KMS-11 (cell line): ENCODE measurements at regions not wholly inside any gene's neighbourhood (a gene's known extent, or its start where the extent isn't known, plus 50 kb on each side); places are given as distances from the start of the nearest gene placed in this dataset.
"Not testable (repeated sequence)": the region's sequence is repeated elsewhere in the genome, so short reads cannot be mapped to it uniquely, and the experiment has no call there.

ENCODE experiments used
- H2AFZ ChIP-seq: fragments of 200-600 bp; sonication (generic); 2 replicates; pipeline ENCODE4 v1.6.1; 2016; ENCODE audit warnings: antibody characterized with exemption, mixed run types, low read depth
- H3K27ac ChIP-seq: fragments of 200-600 bp; sonication (generic); 2 replicates; pipeline ENCODE4 v1.6.1; 2016; ENCODE audit warnings: mild to moderate bottlenecking, mixed run types
- H3K27me3 ChIP-seq: fragments of 200-600 bp; sonication (generic); 2 replicates; pipeline ENCODE4 v1.6.1; 2017; ENCODE audit warnings: mild to moderate bottlenecking, low read depth, mixed run types, moderate library complexity; ENCODE audit not compliant: insufficient read depth
- H3K36me3 ChIP-seq: fragments of 200-600 bp; sonication (generic); 2 replicates; pipeline ENCODE4 v1.6.1; 2017; ENCODE audit warnings: mild to moderate bottlenecking, mixed run types; ENCODE audit not compliant: insufficient read depth
- H3K4me1 ChIP-seq: fragments of 200-600 bp; sonication (generic); 2 replicates; pipeline ENCODE4 v1.6.1; 2016; ENCODE audit warnings: mild to moderate bottlenecking, low read depth, mixed run types; ENCODE audit not compliant: poor library complexity, severe bottlenecking
- H3K4me2 ChIP-seq: fragments of 200-600 bp; sonication (generic); 2 replicates; pipeline ENCODE4 v1.7.0; 2016; ENCODE audit warnings: mild to moderate bottlenecking, mixed run types
- H3K4me3 ChIP-seq: fragments of 200-600 bp; sonication (generic); IDR thresholded peaks from 2 replicates; pipeline ENCODE4 v1.6.1; 2017; ENCODE audit warnings: low read depth, low read length, mixed read lengths; ENCODE audit not compliant: insufficient read depth
- H3K79me2 ChIP-seq: fragments of 200-600 bp; sonication (generic); 2 replicates; pipeline ENCODE4 v1.6.1; 2016; ENCODE audit warnings: low read depth, mixed run types; ENCODE audit not compliant: insufficient read depth
- H3K9ac ChIP-seq: fragments of 200-600 bp; sonication (generic); 2 replicates; pipeline ENCODE4 v1.6.1; 2016; ENCODE audit warnings: mild to moderate bottlenecking, mixed run types
- H4K20me1 ChIP-seq: fragments of 200-600 bp; sonication (generic); 2 replicates; pipeline ENCODE4 v1.6.1; 2016; ENCODE audit warnings: mild to moderate bottlenecking, mixed run types; ENCODE audit not compliant: insufficient read depth
- CTCF ChIP-seq: fragments of 200-600 bp; sonication (generic); conservative IDR thresholded peaks from 2 replicates; pipeline ENCODE4 v1.6.1; 2017; ENCODE audit warnings: low read depth, mild to moderate bottlenecking, antibody characterized with exemption, low read length, moderate library complexity, mixed read lengths

- H4K20me1 ChIP-seq = no peaks in the 10 kb centered on the region
- H3K27ac ChIP-seq = no peak overlapping the region
- no peaks in the 10 kb centered on the region for H3K79me2 ChIP-seq
- H3K4me3 ChIP-seq = no peak overlapping the region
- no peak for TF ChIP-seq CTCF
- H3K9ac ChIP-seq = no peak overlapping the region
- H2AFZ ChIP-seq = no peak overlapping the region
- no peaks in the 10 kb centered on the region for H3K36me3 ChIP-seq
- H3K4me1 ChIP-seq = no peaks in the 10 kb centered on the region
- no peak overlapping the region for H3K4me2 ChIP-seq
- H3K27me3 ChIP-seq = no peaks in the 10 kb centered on the region
These were observed 283.8 kb upstream of the CDH12 start for GRCh38 chr5:23136958-23137357.

GRCh38 chr5:23132231-23132630 lies 279.1 kb upstream of the CDH12 start:
- Histone ChIP-seq H3K36me3 (no peaks in the 10 kb centered on the region), H3K4me1 (no peaks in the 10 kb centered on the region), H3K9ac (no peak overlapping the region), H3K4me2 (no peak overlapping the region), H3K27me3 (no peaks in the 10 kb centered on the region), H3K79me2 (no peaks in the 10 kb centered on the region), H3K4me3 (no peak overlapping the region), H3K27ac (no peak overlapping the region), H2AFZ (no peak overlapping the region), H4K20me1 (no peaks in the 10 kb centered on the region)
- no peak for TF ChIP-seq CTCF

- TF ChIP-seq CTCF = no peak
- Histone ChIP-seq H3K9ac (no peak overlapping the region), H3K4me1 (no peaks in the 10 kb centered on the region)
These were observed 259.1 kb upstream of the CDH12 start for GRCh38 chr5:23112237-23112636.

GRCh38 chr5:23105021-23105420 lies 251.9 kb upstream of the CDH12 start:
- H4K20me1 ChIP-seq = no peaks in the 10 kb centered on the region
- no peak overlapping the region for H2AFZ ChIP-seq
- no peaks in the 10 kb centered on the region for H3K27me3 ChIP-seq
- no peak for TF ChIP-seq CTCF
- no peaks in the 10 kb centered on the region for H3K36me3 ChIP-seq
- no peak overlapping the region for H3K27ac ChIP-seq
- H3K4me2 ChIP-seq = no peak overlapping the region
- H3K79me2 ChIP-seq = no peaks in the 10 kb centered on the region
- no peak overlapping the region for H3K4me3 ChIP-seq
- H3K4me1 ChIP-seq = no peaks in the 10 kb centered on the region
- no peak overlapping the region for H3K9ac ChIP-seq

More at GRCh38 chr5:23112237-23112636, 259.1 kb upstream of the CDH12 start:
- H3K27ac ChIP-seq = no peak overlapping the region
- no peaks in the 10 kb centered on the region for H3K27me3 ChIP-seq
- H3K79me2 ChIP-seq = no peaks in the 10 kb centered on the region
- H2AFZ ChIP-seq = no peak overlapping the region
- no peaks in the 10 kb centered on the region for H4K20me1 ChIP-seq
- no peaks in the 10 kb centered on the region for H3K36me3 ChIP-seq
- no peak overlapping the region for H3K4me2 ChIP-seq
- H3K4me3 ChIP-seq = no peak overlapping the region

GRCh38 chr5:23103566-23103965 lies 250.4 kb upstream of the CDH12 start:
- Histone ChIP-seq H3K4me1 (no peaks in the 10 kb centered on the region), H3K4me2 (no peak overlapping the region), H3K27me3 (no peaks in the 10 kb centered on the region), H3K4me3 (no peak overlapping the region), H3K79me2 (no peaks in the 10 kb centered on the region), H4K20me1 (no peaks in the 10 kb centered on the region), H3K36me3 (no peaks in the 10 kb centered on the region), H2AFZ (no peak overlapping the region), H3K27ac (no peak overlapping the region), H3K9ac (no peak overlapping the region)
- no peak for TF ChIP-seq CTCF

GRCh38 chr5:23095418-23095817 lies 242.3 kb upstream of the CDH12 start:
- not testable (repeated sequence) for H3K36me3 ChIP-seq, H3K9ac ChIP-seq, H4K20me1 ChIP-seq, H3K4me1 ChIP-seq, H2AFZ ChIP-seq, H3K4me2 ChIP-seq, H3K79me2 ChIP-seq, H3K4me3 ChIP-seq, H3K27ac ChIP-seq, H3K27me3 ChIP-seq
